HCT116 (cell line): ENCODE measurements at regions not wholly inside any gene's neighbourhood (a gene's known extent, or its start where the extent isn't known, plus 50 kb on each side); places are given as distances from the start of the nearest gene placed in this dataset.

Experiments
- CTCF ChIP-seq, 3 experiments: fragments of 200-600 bp in 1 of 3; sonication (generic) in 1 of 3; IDR thresholded peaks in 2 of 3; conservative IDR thresholded peaks in 1 of 3; 2 replicates each; pipeline ENCODE4 v1.5.1; 2012 to 2017; ENCODE audit warnings: low read depth in 2 of 3, low read length in 2 of 3, antibody characterized with exemption in 1 of 3, borderline replicate concordance in 1 of 3, control low read depth in 1 of 3, mild to moderate bottlenecking in 1 of 3, mixed read lengths in 1 of 3, mixed run types in 1 of 3, moderate library complexity in 1 of 3; ENCODE audit not compliant: insufficient read depth in 1 of 3
- EZH2 ChIP-seq: fragments of 200-600 bp; sonication (generic); IDR thresholded peaks from 2 replicates; pipeline ENCODE4 v1.6.1; 2017; ENCODE audit warnings: antibody characterized with exemption, mixed run types
- EZH2phosphoT487 ChIP-seq: fragments of 200-600 bp; IDR thresholded peaks from 2 replicates; pipeline ENCODE4 v1.6.1; 2018; ENCODE audit warnings: antibody characterized with exemption, borderline replicate concordance
- POLR2A ChIP-seq: IDR thresholded peaks from 2 replicates; pipeline ENCODE4 v1.7.0; 2011; ENCODE audit warnings: borderline replicate concordance; ENCODE audit not compliant: insufficient read depth, insufficient read length; ENCODE audit errors: extremely low read depth

DNA sequence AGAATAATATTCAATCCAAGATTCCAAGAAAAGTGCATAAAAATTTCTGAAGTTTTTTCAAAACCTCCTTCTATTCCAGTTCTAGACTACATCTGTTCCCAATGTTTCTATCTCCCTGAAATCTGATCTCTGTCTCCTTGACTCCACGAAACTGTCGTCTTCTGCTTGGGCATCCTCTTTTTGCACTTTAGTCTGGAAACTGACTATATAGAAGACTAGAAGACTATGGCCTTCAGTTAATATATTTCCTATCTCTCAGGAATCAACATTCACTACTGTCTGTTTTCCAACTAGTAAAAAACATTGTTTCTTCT is 745.4 kb upstream of the ADGRB3 start:
- TF ChIP-seq CTCF (IDR thresholded peaks at IDR 0.05 in 2 of 3, conservative IDR thresholded peaks at IDR 0.05 in 1 of 3; ENCODE audit: borderline replicate concordance in 1 of 3, insufficient read depth in 1 of 3, low read depth in 2 of 3, low read length in 2 of 3) (no peak), EZH2 (no peak), POLR2A (no peak), EZH2phosphoT487 (no peak)
